Mesothelial cell of epicardium (in vitro differentiated cells): ENCODE measurements at regions not wholly inside any gene's neighbourhood (a gene's known extent, or its start where the extent isn't known, plus 50 kb on each side); places are given as distances from the start of the nearest gene placed in this dataset.

Experiments used
- DNase-seq, 2 experiments: peaks; one replicate each; pipeline ENCODE4 v3.0.0; 2021; ENCODE audit warnings: low spot score in 2 of 2; ENCODE audit not compliant: unreplicated experiment in 2 of 2
- H3K27ac Mint-ChIP-seq: 2 replicates; pipeline ENCODE4 v1.8.0; 2021; ENCODE audit warnings: mixed read lengths
- H3K27me3 Mint-ChIP-seq: 2 replicates; pipeline ENCODE4 v1.8.0; 2021; ENCODE audit warnings: low read depth, mixed read lengths
- H3K36me3 Mint-ChIP-seq: 2 replicates; pipeline ENCODE4 v1.8.0; 2021; ENCODE audit warnings: mixed read lengths
- H3K4me1 Mint-ChIP-seq: 2 replicates; pipeline ENCODE4 v1.8.0; 2021; ENCODE audit warnings: mixed read lengths
- H3K4me3 Mint-ChIP-seq: 2 replicates; pipeline ENCODE4 v1.8.0; 2021; ENCODE audit warnings: mild to moderate bottlenecking, moderate library complexity, mixed read lengths
- H3K9me3 Mint-ChIP-seq: 2 replicates; pipeline ENCODE4 v1.8.0; 2021; ENCODE audit warnings: mixed read lengths
- CTCF ChIP-seq: fragments of 200-600 bp; sonication (generic); IDR thresholded peaks from one replicate; pipeline ENCODE4 v1.5.0; 2021; ENCODE audit warnings: antibody characterized with exemption; ENCODE audit not compliant: unreplicated experiment

GRCh38 chr14:86896701-86897100 is 1096.3 kb downstream of the GALC start:
- DNase-seq, result no peak
- H3K9me3 Mint-ChIP-seq, result no peaks in the 10 kb centered on the region
- no peak overlapping the region for H3K27ac Mint-ChIP-seq
- no peak for TF ChIP-seq CTCF
- no peaks in the 10 kb centered on the region for H3K36me3 Mint-ChIP-seq
- H3K27me3 Mint-ChIP-seq, result no peaks in the 10 kb centered on the region
- no peak overlapping the region for H3K4me3 Mint-ChIP-seq
- H3K4me1 Mint-ChIP-seq, result peaks cover 21% of the 10 kb centered on the region

GRCh38 chr14:86892152-86892956 is 1100.6 kb downstream of the GALC start:
- Mint-ChIP-seq H3K27me3 (no peaks in the 10 kb centered on the region), H3K4me3 (no peak overlapping the region), H3K27ac (no peak overlapping the region), H3K4me1 (peaks cover 21% of the 10 kb centered on the region), H3K9me3 (peaks cover 14% of the 10 kb centered on the region), H3K36me3 (no peaks in the 10 kb centered on the region)
- no peak for DNase-seq
- no peak for TF ChIP-seq CTCF

- TF ChIP-seq CTCF, result no peak
- no peak for DNase-seq
- H3K4me1 Mint-ChIP-seq, result no peaks in the 10 kb centered on the region
- H3K27me3 Mint-ChIP-seq, result no peaks in the 10 kb centered on the region
- peaks cover 14% of the 10 kb centered on the region for H3K9me3 Mint-ChIP-seq
- no peaks in the 10 kb centered on the region for H3K36me3 Mint-ChIP-seq
- H3K27ac Mint-ChIP-seq, result no peak overlapping the region
- no peak overlapping the region for H3K4me3 Mint-ChIP-seq
Observed at GRCh38 chr14:86885280-86885679, 1107.7 kb downstream of the GALC start.

GRCh38 chr14:86884498-86884897 is 1108.5 kb downstream of the GALC start:
- no peak overlapping the region for H3K4me3 Mint-ChIP-seq
- no peaks in the 10 kb centered on the region for H3K4me1 Mint-ChIP-seq
- no peak overlapping the region for H3K27ac Mint-ChIP-seq
- DNase-seq, result no peak
- peaks cover 11% of the 10 kb centered on the region for H3K9me3 Mint-ChIP-seq
- no peaks in the 10 kb centered on the region for H3K36me3 Mint-ChIP-seq
- TF ChIP-seq CTCF, result no peak
- H3K27me3 Mint-ChIP-seq, result no peaks in the 10 kb centered on the region

GRCh38 chr14:86882818-86883217 is 1110.2 kb downstream of the GALC start:
- no peaks in the 10 kb centered on the region for H3K4me1 Mint-ChIP-seq
- H3K4me3 Mint-ChIP-seq, result no peak overlapping the region
- no peak for TF ChIP-seq CTCF
- DNase-seq, result no peak
- H3K9me3 Mint-ChIP-seq, result peaks cover 5% of the 10 kb centered on the region
- no peaks in the 10 kb centered on the region for H3K27me3 Mint-ChIP-seq
- H3K27ac Mint-ChIP-seq, result no peak overlapping the region
- no peaks in the 10 kb centered on the region for H3K36me3 Mint-ChIP-seq
